ENCODE measurements at regions not wholly inside any gene's neighbourhood (a gene's known extent, or its start where the extent isn't known, plus 50 kb on each side); places are given as distances from the start of the nearest gene placed in this dataset.

DNA sequence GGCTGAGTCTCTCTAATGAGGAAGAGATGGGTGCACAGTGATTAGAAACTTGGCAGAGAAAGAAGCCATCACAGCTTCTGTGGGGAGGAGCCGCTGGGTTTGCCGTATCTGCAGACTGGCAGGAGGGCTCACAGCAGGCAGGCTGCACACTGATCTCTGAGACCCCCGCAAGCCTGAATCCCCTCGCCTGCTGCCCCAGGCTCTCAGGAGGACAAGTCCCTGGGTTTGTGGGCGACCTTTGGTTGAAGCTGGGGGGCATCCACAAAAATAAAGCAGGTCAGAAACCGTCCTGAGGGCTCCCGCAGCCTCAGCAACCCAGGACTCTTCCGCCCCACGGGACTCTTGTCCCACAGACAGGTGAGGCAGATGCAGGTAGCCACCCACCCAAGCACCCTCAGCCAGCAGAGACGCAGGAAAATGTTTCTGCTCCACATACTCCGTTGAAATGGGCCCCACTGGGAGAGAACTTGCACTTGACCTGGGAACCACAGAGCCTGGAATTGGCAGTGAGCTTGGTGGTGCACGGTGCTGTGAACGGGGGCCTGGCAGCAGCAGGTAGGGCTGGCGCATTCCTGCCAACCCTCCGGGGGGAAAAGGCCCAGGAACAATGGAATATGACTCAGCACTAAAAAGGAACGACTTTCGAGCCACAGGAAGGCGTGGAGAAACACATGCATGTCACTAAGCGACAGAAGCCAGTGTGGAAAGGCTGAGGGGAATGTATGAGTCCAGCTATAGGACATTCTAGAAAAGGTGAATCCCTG, 89.9 kb downstream of the YTHDF1 start:
- Histone ChIP-seq H3K36me3 (ENCODE audit: insufficient read depth, low read length) (no peaks in the 10 kb centered on the region), H3K4me3 (ENCODE audit: low read depth, low read length, poor library complexity, severe bottlenecking) (no peak overlapping the region), H3K79me2 (ENCODE audit: insufficient read depth, low read depth, low read length) (no peaks in the 10 kb centered on the region), H3K4me1 (ENCODE audit: insufficient read depth, low read length, poor library complexity, severe bottlenecking) (no peaks in the 10 kb centered on the region), H2AFZ (ENCODE audit: low read length) (no peak overlapping the region), H3K4me2 (ENCODE audit: low read length) (no peak overlapping the region), H4K20me1 (ENCODE audit: insufficient read depth, low read length) (no peaks in the 10 kb centered on the region), H3K27ac (ENCODE audit: low read depth, low read length, poor library complexity, severe bottlenecking) (no peak overlapping the region), H3K9me2 (ENCODE audit: insufficient read depth, low read length) (no peaks in the 10 kb centered on the region), H3K9me3 (ENCODE audit: low read length) (no peaks in the 10 kb centered on the region)
- TF ChIP-seq, protein P1, sequence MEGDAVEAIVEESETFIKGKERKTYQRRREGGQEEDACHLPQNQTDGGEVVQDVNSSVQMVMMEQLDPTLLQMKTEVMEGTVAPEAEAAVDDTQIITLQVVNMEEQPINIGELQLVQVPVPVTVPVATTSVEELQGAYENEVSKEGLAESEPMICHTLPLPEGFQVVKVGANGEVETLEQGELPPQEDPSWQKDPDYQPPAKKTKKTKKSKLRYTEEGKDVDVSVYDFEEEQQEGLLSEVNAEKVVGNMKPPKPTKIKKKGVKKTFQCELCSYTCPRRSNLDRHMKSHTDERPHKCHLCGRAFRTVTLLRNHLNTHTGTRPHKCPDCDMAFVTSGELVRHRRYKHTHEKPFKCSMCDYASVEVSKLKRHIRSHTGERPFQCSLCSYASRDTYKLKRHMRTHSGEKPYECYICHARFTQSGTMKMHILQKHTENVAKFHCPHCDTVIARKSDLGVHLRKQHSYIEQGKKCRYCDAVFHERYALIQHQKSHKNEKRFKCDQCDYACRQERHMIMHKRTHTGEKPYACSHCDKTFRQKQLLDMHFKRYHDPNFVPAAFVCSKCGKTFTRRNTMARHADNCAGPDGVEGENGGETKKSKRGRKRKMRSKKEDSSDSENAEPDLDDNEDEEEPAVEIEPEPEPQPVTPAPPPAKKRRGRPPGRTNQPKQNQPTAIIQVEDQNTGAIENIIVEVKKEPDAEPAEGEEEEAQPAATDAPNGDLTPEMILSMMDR (conservative IDR thresholded peaks at IDR 0.05; ENCODE audit: low read length) = no peak
- TF ChIP-seq EZH2phosphoT487 (IDR thresholded peaks at IDR 0.05; ENCODE audit: borderline replicate concordance, low read depth, low read length) = no peak
- POLR2A ChIA-PET = no interaction called here
- intact Hi-C loops (cut with micrococcal nuclease; ENCODE audit: unreplicated experiment) = no loop called here
- DNase-seq (ENCODE audit: low spot score) = no peak
- BruUV-seq (replicated peaks) = no TSS peak
- CTCF ChIA-PET (ENCODE audit: unreplicated experiment) = no interaction called here

DNA sequence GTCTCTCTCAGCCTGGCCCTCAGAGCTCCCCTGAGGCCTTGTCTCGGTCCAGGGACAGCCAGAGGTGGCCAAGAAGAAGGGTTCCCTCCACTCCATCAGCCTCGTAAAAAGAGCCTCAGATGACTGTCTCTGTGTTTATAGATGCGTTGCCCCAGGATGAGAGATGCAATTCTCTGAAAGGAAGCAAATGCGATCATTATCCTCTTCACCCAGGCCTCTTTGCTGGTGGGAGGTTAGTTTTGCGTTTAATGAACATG, 90.4 kb downstream of the YTHDF1 start:
- Histone ChIP-seq H3K4me3 (ENCODE audit: low read depth, low read length, poor library complexity, severe bottlenecking) (no peak overlapping the region), H3K4me1 (ENCODE audit: insufficient read depth, low read length, poor library complexity, severe bottlenecking) (no peaks in the 10 kb centered on the region), H3K9me2 (ENCODE audit: insufficient read depth, low read length) (no peaks in the 10 kb centered on the region), H3K36me3 (ENCODE audit: insufficient read depth, low read length) (no peaks in the 10 kb centered on the region), H3K79me2 (ENCODE audit: insufficient read depth, low read depth, low read length) (no peaks in the 10 kb centered on the region), H2AFZ (ENCODE audit: low read length) (no peak overlapping the region), H3K9me3 (ENCODE audit: low read length) (no peaks in the 10 kb centered on the region), H3K27ac (ENCODE audit: low read depth, low read length, poor library complexity, severe bottlenecking) (no peak overlapping the region), H3K4me2 (ENCODE audit: low read length) (no peak overlapping the region), H4K20me1 (ENCODE audit: insufficient read depth, low read length) (no peaks in the 10 kb centered on the region)
- DNase-seq (ENCODE audit: low spot score) = no peak
- no TSS peak for BruUV-seq (replicated peaks)
- intact Hi-C loops (cut with micrococcal nuclease; ENCODE audit: unreplicated experiment) = no loop called here
- POLR2A ChIA-PET = no interaction called here
- no peak for TF ChIP-seq EZH2phosphoT487 (IDR thresholded peaks at IDR 0.05; ENCODE audit: borderline replicate concordance, low read depth, low read length)
- TF ChIP-seq, protein P1 (conservative IDR thresholded peaks at IDR 0.05; ENCODE audit: low read length) = no peak
- CTCF ChIA-PET (ENCODE audit: unreplicated experiment) = no interaction called here

DNA sequence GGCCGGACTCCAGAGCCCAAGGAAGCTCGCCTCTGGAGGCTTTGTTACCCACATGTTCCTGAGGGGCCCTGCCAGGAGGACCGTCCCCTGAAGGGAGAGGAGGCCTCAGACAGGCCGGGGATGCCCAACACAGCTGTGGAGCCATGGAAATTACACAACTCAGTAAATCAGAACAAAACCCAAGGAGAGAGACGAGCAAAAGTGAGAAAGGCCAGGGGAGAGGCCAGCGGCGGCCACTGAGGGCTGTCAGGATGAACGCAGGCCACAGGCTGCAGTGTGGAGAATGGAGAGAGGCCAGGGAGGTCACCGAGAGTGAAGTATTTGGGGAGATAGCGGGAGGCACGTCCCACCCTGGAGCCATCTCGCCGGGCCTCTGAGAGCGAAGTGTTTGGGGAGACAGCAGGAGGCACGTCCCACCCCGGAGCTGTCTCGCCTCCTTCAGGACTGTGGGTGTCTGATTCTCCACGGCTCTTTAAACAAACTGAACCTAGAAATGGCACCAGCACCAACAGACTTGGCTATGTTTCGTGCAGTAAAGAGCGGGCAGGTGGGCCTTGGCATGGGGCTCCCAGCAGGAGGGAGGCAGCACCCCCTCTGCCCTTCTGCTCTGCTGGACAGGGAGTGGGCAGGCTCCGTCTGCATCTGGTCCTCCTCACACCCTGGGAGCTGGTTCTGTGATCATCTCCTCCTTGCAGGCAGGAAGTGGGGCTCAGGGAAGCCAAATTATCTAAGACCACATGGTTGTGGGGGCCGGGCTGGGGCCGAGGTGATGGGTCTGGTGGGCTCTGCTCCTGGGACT, 91.0 kb downstream of the YTHDF1 start:
- no peaks in the 10 kb centered on the region for H3K9me2 ChIP-seq (ENCODE audit: insufficient read depth, low read length)
- H3K4me3 ChIP-seq (ENCODE audit: low read depth, low read length, poor library complexity, severe bottlenecking) = no peak overlapping the region
- no TSS peak for BruUV-seq (replicated peaks)
- no peak overlapping the region for H2AFZ ChIP-seq (ENCODE audit: low read length)
- H4K20me1 ChIP-seq (ENCODE audit: insufficient read depth, low read length) = no peaks in the 10 kb centered on the region
- ChIA-PET POLR2A (no interaction called here), CTCF (ENCODE audit: unreplicated experiment) (no interaction called here)
- no peaks in the 10 kb centered on the region for H3K4me1 ChIP-seq (ENCODE audit: insufficient read depth, low read length, poor library complexity, severe bottlenecking)
- no peak overlapping the region for H3K27ac ChIP-seq (ENCODE audit: low read depth, low read length, poor library complexity, severe bottlenecking)
- DNase-seq (ENCODE audit: low spot score) = no peak
- H3K4me2 ChIP-seq (ENCODE audit: low read length) = no peak overlapping the region
- TF ChIP-seq, protein P1 (conservative IDR thresholded peaks at IDR 0.05; ENCODE audit: low read length) = no peak
- no peak for TF ChIP-seq EZH2phosphoT487 (IDR thresholded peaks at IDR 0.05; ENCODE audit: borderline replicate concordance, low read depth, low read length)
- H3K79me2 ChIP-seq (ENCODE audit: insufficient read depth, low read depth, low read length) = no peaks in the 10 kb centered on the region
- intact Hi-C loops (cut with micrococcal nuclease; ENCODE audit: unreplicated experiment) = no loop called here
- H3K9me3 ChIP-seq (ENCODE audit: low read length) = no peaks in the 10 kb centered on the region
- H3K36me3 ChIP-seq (ENCODE audit: insufficient read depth, low read length) = no peaks in the 10 kb centered on the region
